GM19099 (cell line): ENCODE measurements at regions not wholly inside any gene's neighbourhood (a gene's known extent, or its start where the extent isn't known, plus 50 kb on each side); places are given as distances from the start of the nearest gene placed in this dataset.

Source experiments
- POLR2A ChIP-seq: IDR thresholded peaks from 3 replicates; pipeline ENCODE4 v1.6.1; 2011; ENCODE audit warnings: low read depth; ENCODE audit not compliant: insufficient read length; ENCODE audit errors: extremely low read depth

- TF ChIP-seq POLR2A, result no peak
These were observed 185.5 kb upstream of the KLF14 start for GRCh38 chr7:130919316-130920103.

GRCh38 chr7:130920122-130920521, 186.1 kb upstream of the KLF14 start:
- no peak for TF ChIP-seq POLR2A

GRCh38 chr7:130921391-130922180, 187.6 kb upstream of the KLF14 start:
- TF ChIP-seq POLR2A, result no peak

GRCh38 chr7:130922206-130923112, 188.5 kb upstream of the KLF14 start:
- peak; percentile 24 for TF ChIP-seq POLR2A

GRCh38 chr7:130923365-130923764, 189.4 kb upstream of the KLF14 start:
- no peak for TF ChIP-seq POLR2A

GRCh38 chr7:130923930-130924329, 189.9 kb upstream of the KLF14 start:
- no peak for TF ChIP-seq POLR2A

- no peak for TF ChIP-seq POLR2A
These were observed 191.3 kb upstream of the KLF14 start for GRCh38 chr7:130925136-130925794.

- no peak for TF ChIP-seq POLR2A
These were observed 192.1 kb upstream of the KLF14 start for GRCh38 chr7:130926001-130926691.

GRCh38 chr7:130927062-130927461, 193.1 kb upstream of the KLF14 start:
- no peak for TF ChIP-seq POLR2A

- TF ChIP-seq POLR2A, result no peak
These were observed 193.6 kb upstream of the KLF14 start for GRCh38 chr7:130927564-130927963.

- TF ChIP-seq POLR2A, result no peak
These were observed 196.1 kb upstream of the KLF14 start for GRCh38 chr7:130929896-130930659.

GRCh38 chr7:130930681-130931080, 196.7 kb upstream of the KLF14 start:
- no peak for TF ChIP-seq POLR2A

- TF ChIP-seq POLR2A, result no peak
These were observed 197.4 kb upstream of the KLF14 start for GRCh38 chr7:130931423-130931822.

- TF ChIP-seq POLR2A, result no peak
These were observed 198.1 kb upstream of the KLF14 start for GRCh38 chr7:130932088-130932487.
